ENCODE measurements at regions not wholly inside any gene's neighbourhood (a gene's known extent, or its start where the extent isn't known, plus 50 kb on each side); places are given as distances from the start of the nearest gene placed in this dataset.
A peak's percentile ranks its signal among the peaks of the same experiment; 100 is the strongest.
"Not testable (repeated sequence)": the region's sequence is repeated elsewhere in the genome, so short reads cannot be mapped to it uniquely, and the experiment has no call there.

DNA sequence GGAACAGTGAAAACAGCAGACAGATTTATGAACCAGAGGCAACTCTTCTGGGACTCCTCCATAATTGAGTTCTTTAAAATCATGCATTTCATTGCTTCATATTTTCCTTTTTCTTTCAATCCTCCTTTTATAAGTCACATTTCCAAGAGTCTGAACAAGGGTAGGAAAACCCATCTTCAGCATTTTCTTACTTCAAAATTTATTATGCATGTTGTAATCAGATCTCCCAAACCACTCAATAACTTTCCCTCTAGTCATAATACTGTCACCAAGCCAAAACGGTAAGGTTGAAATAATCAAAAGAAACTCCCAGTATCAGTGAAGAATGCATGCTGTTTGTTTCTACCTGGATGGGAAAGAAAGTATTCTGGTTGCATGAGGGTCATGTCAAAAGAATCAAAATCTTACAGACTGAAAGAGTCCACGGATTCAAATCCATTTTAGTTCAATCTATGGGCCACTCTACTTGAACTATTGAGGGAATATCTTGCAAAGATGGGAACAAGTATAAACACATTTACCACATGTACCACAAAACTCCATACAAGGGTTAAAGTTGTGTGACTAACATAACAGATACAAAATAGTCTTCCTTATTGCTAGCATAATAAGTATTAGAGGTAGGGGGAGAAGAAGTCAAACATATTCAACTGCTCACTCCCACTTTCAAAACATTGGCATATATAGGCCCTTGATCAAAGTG, 797.3 kb downstream of the MAT2B start:
- Mint-ChIP-seq H3K27me3 (no peaks in the 10 kb centered on the region), H3K9me3 (no peaks in the 10 kb centered on the region), H3K27ac (no peak overlapping the region), H3K4me1 (peaks cover 0 to 2% (median 0%) of the 10 kb centered on the region in 3 donors), H3K36me3 (no peaks in the 10 kb centered on the region), H3K4me3 (no peak overlapping the region)

DNA sequence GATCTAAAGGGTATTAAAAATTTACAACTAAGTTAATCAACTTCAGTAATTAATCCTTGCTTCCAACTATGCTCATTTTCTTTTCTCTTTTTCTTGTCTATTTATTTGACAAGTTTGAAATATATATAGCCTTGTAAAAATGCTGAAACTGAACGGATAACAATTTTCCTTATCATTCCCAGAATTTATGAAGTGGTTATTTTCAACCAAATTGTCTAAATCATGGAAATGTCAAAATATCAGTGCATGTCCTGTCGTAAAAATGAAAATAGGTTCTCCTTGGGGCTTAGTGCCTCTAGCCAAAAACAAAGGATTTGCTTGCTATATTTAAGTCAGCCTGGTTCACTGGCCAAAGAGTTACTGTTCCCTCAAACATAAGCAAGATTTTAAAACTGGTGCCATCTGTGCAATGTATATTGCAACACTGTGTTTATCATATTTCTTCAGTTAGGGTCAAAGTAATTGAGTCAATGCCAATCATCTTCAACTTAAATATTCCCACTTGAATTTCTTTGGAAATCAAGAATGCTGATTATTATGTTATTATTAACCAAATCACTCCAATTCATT, 798.3 kb downstream of the MAT2B start:
- no peak overlapping the region for H3K4me3 Mint-ChIP-seq
- peaks cover 0 to 2% (median 0%) of the 10 kb centered on the region in 3 donors for H3K4me1 Mint-ChIP-seq
- no peaks in the 10 kb centered on the region for H3K36me3 Mint-ChIP-seq
- H3K9me3 Mint-ChIP-seq = no peaks in the 10 kb centered on the region
- no peak overlapping the region for H3K27ac Mint-ChIP-seq
- H3K27me3 Mint-ChIP-seq = no peaks in the 10 kb centered on the region

- no peak overlapping the region for H3K4me3 Mint-ChIP-seq
- no peaks in the 10 kb centered on the region for H3K27me3 Mint-ChIP-seq
- no peaks in the 10 kb centered on the region for H3K36me3 Mint-ChIP-seq
- H3K9me3 Mint-ChIP-seq = no peaks in the 10 kb centered on the region
- peaks cover 0 to 2% (median 0%) of the 10 kb centered on the region in 3 donors for H3K4me1 Mint-ChIP-seq
- H3K27ac Mint-ChIP-seq = no peak overlapping the region
Observed at GRCh38 chr5:164306662-164307061, 801.2 kb downstream of the MAT2B start.

DNA sequence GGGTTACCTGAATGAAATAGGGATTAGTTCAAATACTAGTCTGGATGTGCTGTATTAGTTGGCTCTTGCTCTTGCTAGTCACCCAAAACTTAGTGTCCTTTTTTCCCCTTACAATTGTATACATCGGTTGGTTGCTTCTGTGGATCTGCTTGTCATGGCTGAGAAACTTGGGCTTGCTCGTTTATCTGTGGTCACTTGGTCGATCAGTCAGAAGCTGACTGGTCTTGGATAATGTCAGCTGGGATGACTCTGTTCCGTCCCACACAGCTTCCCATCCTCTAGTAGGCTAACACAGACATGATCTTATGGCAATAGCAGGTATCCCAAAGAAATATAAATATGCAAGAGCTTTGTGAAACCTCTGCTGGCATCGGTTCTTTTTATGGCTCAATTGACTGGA, 807.4 kb downstream of the MAT2B start:
- Mint-ChIP-seq H3K36me3 (no peaks in the 10 kb centered on the region), H3K9me3 (no peaks in the 10 kb centered on the region), H3K27ac (no peak overlapping the region), H3K4me3 (no peak overlapping the region), H3K27me3 (no peaks in the 10 kb centered on the region), H3K4me1 (no peaks in the 10 kb centered on the region)

DNA sequence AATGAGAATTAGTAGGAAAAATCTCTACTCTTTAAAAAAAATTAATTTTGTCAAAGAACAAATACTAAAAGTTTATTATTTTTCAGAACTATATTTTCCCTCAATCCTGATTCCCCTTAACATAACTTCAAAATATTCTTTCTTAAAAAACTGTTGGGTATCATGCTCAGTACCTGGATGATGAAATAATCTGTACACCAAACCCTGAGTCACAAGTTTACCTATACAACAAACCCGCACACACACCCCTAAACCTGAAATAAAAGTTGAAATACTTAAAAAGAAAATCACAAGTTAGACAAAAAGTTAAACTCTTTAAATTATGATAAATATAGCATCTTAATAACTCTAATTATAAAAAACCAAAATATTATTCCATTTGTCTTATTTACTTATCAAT, 812.3 kb downstream of the MAT2B start:
- Mint-ChIP-seq H3K4me3 (no peak overlapping the region), H3K9me3 (peaks cover 0 to 2% (median 0%) of the 10 kb centered on the region in 3 donors), H3K36me3 (no peaks in the 10 kb centered on the region), H3K4me1 (peaks cover 0 to 2% (median 0%) of the 10 kb centered on the region in 3 donors), H3K27ac (no peak overlapping the region), H3K27me3 (no peaks in the 10 kb centered on the region)

DNA sequence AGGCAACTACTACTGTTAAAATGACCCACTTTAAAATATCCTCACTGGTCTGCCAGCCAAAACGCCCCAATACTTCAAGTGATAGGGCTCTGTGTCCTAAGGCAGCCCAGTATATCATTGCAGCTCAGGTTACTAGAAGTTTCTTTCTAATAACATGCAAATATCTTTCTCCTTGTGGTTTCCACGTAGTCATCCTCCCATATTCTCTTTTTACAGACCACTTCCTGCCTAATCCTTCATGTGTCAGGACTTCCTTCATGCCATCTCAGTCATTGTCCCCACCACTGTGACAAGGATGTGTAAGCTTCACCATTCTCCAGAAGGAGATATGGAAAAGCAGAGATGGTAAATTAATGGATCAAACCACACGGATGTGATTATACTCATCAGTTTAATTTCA, 813.7 kb downstream of the MAT2B start:
- Mint-ChIP-seq H3K36me3 (no peaks in the 10 kb centered on the region), H3K27me3 (no peaks in the 10 kb centered on the region), H3K9me3 (peaks cover 0 to 2% (median 0%) of the 10 kb centered on the region in 3 donors), H3K27ac (no peak overlapping the region), H3K4me3 (no peak overlapping the region), H3K4me1 (peaks cover 0 to 2% (median 0%) of the 10 kb centered on the region in 3 donors)

DNA sequence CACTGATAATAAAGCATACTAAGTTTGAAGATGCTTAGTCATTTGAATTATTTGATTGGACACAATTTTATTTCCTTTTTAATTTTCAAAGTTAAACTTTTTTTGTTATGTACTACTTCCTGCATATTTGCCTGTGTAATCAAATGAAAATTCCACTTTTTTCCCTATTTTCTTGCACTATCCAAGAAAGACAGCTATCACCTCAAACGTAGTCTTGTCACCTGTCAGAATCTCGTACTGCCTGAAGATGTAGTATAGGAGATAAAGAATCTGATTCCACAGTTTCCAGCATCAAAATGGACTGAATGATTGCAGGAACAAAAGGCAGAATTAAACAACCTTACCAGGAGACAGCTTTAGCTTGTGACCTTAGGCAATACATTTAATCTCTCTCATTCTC, 818.8 kb downstream of the MAT2B start:
- no peak overlapping the region for H3K27ac Mint-ChIP-seq
- H3K4me1 Mint-ChIP-seq = peaks cover 0 to 2% (median 0%) of the 10 kb centered on the region in 3 donors
- no peaks in the 10 kb centered on the region for H3K36me3 Mint-ChIP-seq
- H3K9me3 Mint-ChIP-seq = peaks cover 3 to 15% (median 6%) of the 10 kb centered on the region in 3 donors
- no peak overlapping the region for H3K4me3 Mint-ChIP-seq
- no peaks in the 10 kb centered on the region for H3K27me3 Mint-ChIP-seq

DNA sequence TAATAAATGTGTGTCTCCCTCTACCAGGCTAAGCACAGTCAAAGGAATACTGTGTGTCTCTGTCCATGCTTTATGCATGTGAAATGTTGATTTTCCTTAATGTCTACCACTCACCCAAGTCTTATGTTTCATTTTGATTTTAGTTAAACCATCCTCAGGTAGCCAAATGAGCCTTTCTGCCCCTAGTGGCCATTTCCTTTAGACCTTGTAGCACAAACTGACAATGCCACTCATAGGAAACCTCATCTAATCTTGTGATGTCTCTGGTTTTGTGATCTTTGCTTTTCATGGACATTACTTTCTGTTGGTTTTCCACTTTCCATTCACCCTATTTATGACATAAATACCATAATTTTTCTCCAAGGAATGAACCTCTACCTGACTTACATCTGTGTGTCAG, 820.8 kb downstream of the MAT2B start:
- Mint-ChIP-seq H3K4me3 (no peak overlapping the region), H3K27ac (no peak overlapping the region), H3K9me3 (peaks cover 3 to 15% (median 4%) of the 10 kb centered on the region in 3 donors), H3K4me1 (no peaks in the 10 kb centered on the region), H3K36me3 (no peaks in the 10 kb centered on the region), H3K27me3 (no peaks in the 10 kb centered on the region)

- H3K4me1 Mint-ChIP-seq, H3K27ac Mint-ChIP-seq, H3K27me3 Mint-ChIP-seq, H3K4me3 Mint-ChIP-seq, H3K36me3 Mint-ChIP-seq: not testable (repeated sequence)
- peaks cover 3 to 15% (median 4%) of the 10 kb centered on the region in 3 donors for H3K9me3 Mint-ChIP-seq
Observed at GRCh38 chr5:164327166-164327565, 821.7 kb downstream of the MAT2B start.

- no peak overlapping the region for H3K4me3 Mint-ChIP-seq
- peaks cover 0 to under 1% (median 0%) of the 10 kb centered on the region in 3 donors for H3K9me3 Mint-ChIP-seq
- H3K27ac Mint-ChIP-seq = no peak overlapping the region
- H3K4me1 Mint-ChIP-seq = no peaks in the 10 kb centered on the region
- no peaks in the 10 kb centered on the region for H3K27me3 Mint-ChIP-seq
- H3K36me3 Mint-ChIP-seq = no peaks in the 10 kb centered on the region
Observed at GRCh38 chr5:164332349-164333196, 827.2 kb downstream of the MAT2B start.

- Mint-ChIP-seq H3K4me3 (no peak overlapping the region), H3K27me3 (no peaks in the 10 kb centered on the region), H3K36me3 (no peaks in the 10 kb centered on the region), H3K27ac (no peak overlapping the region), H3K9me3 (no peaks in the 10 kb centered on the region), H3K4me1 (no peaks in the 10 kb centered on the region)
Observed at GRCh38 chr5:164335837-164336236, 830.4 kb downstream of the MAT2B start.

DNA sequence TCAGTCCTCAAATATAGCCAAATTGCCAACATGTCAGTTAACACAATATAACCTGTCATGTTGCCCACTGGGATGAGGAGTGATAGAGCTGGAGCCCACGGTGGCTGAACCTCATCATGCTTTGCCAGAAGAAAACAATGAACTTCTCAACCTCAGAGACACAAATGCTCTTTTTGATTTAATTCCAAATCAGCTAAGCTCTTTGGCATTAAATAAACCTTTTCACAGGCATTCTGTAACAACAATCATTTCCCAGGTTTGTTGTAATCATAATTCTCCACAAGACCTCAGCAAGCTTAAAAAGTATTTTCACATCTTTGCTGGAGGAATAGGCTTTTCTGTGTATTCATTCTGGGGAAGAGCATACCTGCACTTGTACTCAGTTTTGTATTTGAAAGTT, 830.9 kb downstream of the MAT2B start:
- Mint-ChIP-seq H3K27me3 (no peaks in the 10 kb centered on the region), H3K4me1 (no peaks in the 10 kb centered on the region), H3K9me3 (no peaks in the 10 kb centered on the region)

GRCh38 chr5:164336906-164337305, 831.5 kb downstream of the MAT2B start:
- H3K4me1 Mint-ChIP-seq = no peaks in the 10 kb centered on the region
- no peaks in the 10 kb centered on the region for H3K9me3 Mint-ChIP-seq
- H3K27me3 Mint-ChIP-seq = no peaks in the 10 kb centered on the region
- peak overlapping the region in 1 of 3 donors; percentile 36 for H3K27ac Mint-ChIP-seq
- no peak overlapping the region for H3K4me3 Mint-ChIP-seq
- no peaks in the 10 kb centered on the region for H3K36me3 Mint-ChIP-seq

More for the DNA sequence above, 830.9 kb downstream of the MAT2B start:
- Mint-ChIP-seq H3K27ac (no peak overlapping the region), H3K36me3 (no peaks in the 10 kb centered on the region), H3K4me3 (no peak overlapping the region)

- no peaks in the 10 kb centered on the region for H3K9me3 Mint-ChIP-seq
- H3K4me1 Mint-ChIP-seq = no peaks in the 10 kb centered on the region
- H3K36me3 Mint-ChIP-seq = no peaks in the 10 kb centered on the region
- peak overlapping the region in 1 of 3 donors; percentile 20 for H3K27ac Mint-ChIP-seq
- no peak overlapping the region for H3K4me3 Mint-ChIP-seq
- no peaks in the 10 kb centered on the region for H3K27me3 Mint-ChIP-seq
Observed at GRCh38 chr5:164341056-164341619, 835.7 kb downstream of the MAT2B start.

DNA sequence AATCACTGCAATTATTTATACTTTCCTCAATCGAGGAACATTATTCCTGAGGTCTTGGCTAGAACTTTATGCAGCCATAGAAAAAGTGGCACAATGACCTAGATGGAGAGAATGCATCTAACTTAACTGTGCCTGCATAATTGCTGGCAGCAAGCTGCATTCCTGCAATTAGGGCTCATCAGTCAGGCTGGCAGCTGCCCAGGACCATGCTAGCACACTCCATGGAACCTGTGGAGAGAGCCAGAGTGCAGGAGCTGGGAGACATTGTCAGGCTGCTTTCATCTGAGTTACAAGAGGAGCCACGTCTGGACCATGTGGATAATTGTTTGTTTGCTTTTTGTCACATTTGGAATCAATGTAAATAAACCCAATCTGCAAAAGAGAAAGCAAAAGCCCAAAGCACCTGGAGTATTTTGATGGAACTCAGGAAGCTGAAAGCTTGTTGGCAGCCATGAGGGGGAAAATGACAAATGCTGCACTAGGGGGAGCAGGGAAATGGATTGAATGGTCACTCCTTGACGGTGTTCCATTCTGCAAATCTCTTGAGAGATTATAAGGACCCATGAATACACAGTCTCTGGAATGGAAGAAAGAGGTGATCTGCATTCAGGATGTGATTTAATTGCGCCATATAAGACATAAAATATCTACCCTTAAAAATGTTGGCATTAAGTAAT, 839.9 kb downstream of the MAT2B start:
- H3K4me3 Mint-ChIP-seq = no peak overlapping the region
- peaks cover 0 to 4% (median 0%) of the 10 kb centered on the region in 3 donors for H3K4me1 Mint-ChIP-seq
- H3K27ac Mint-ChIP-seq = no peak overlapping the region
- peaks cover 2% of the 10 kb centered on the region for H3K27me3 Mint-ChIP-seq
- no peaks in the 10 kb centered on the region for H3K36me3 Mint-ChIP-seq
- no peaks in the 10 kb centered on the region for H3K9me3 Mint-ChIP-seq

Data from IgD-negative memory B cell (primary cell).